GM18520 (cell line): ENCODE measurements at regions not wholly inside any gene's neighbourhood (a gene's known extent, or its start where the extent isn't known, plus 50 kb on each side); places are given as distances from the start of the nearest gene placed in this dataset.

Source experiments
- ATAC-seq: cut with Tn5 transposase; IDR thresholded peaks from one replicate; pipeline ENCODE4 v1.9.1; 2021; ENCODE audit not compliant: unreplicated experiment

DNA sequence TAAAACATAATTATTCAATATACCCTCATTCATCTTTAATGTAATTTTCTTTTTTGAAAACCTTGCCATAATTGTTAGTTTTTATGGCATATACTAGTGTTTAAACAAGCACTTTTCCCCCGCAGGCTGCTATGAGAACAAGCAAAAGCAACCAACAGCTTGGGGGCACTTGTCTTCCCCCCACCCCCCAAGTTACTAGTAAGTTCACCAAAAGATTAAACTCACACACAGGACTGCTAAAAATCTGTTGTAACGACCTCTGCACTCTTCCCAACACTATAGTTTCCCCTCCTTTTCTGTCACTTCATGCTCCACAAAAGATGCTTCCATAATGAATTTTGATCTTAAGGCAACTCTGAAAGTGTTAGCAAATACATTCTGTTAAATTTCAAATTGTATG is 474.9 kb upstream of the SOX5 start:
- no peak for ATAC-seq

DNA sequence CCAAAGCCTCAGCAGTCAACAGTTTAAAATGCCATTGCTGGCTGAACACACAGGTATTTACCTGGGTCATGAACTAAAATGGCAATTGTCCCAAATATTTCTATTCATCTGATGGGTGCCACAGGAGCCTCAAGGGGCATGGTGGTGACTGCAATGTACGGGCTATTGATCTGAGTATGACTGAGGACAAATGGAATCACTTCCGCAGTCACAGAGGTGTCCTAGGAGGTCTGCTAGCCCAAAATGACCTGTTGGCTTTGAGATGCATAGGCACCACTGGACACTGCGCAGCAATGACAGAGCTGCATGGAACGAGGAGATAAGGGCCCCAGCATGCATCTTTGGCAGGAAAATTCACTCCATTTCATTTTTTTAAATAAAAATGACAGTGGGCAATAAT is 474.1 kb upstream of the SOX5 start:
- no peak for ATAC-seq

DNA sequence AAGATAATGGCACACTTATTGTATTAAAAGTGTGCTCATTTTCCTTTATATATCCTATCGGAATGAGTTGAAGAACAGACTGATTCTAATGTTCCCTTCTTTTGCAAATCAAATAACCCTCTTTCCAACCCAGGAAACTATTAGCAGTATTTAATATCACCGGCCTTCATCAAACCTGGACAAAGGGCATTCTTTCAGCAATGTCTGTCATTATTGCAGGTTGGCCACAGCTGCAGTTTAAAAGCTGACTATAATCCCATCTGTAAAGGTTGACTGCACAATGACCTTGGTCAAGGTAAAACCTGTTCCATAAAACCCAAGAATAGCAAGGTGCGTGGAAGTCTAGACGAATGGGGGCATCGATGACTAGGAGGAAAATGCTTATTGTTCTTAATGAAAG is 472.3 kb upstream of the SOX5 start:
- ATAC-seq: no peak

DNA sequence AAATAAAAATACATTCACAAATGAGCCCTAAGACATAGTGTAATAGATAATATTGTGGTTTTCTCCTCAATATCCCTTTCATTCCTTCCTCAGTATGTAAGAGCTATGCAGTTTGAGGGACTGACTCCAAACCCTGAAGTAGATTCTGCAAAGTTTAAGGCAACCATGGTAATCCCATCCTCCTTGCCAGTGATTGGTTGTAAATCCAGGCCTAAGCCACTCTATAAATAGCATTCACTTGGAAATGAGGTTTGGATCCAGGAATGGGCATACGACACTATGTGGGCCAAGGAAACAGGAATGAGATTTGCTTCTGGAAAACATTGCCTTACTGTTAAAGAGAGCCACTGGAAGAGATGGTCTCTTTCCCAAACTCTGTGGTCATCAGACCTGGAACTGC is 468.7 kb upstream of the SOX5 start:
- no peak for ATAC-seq

DNA sequence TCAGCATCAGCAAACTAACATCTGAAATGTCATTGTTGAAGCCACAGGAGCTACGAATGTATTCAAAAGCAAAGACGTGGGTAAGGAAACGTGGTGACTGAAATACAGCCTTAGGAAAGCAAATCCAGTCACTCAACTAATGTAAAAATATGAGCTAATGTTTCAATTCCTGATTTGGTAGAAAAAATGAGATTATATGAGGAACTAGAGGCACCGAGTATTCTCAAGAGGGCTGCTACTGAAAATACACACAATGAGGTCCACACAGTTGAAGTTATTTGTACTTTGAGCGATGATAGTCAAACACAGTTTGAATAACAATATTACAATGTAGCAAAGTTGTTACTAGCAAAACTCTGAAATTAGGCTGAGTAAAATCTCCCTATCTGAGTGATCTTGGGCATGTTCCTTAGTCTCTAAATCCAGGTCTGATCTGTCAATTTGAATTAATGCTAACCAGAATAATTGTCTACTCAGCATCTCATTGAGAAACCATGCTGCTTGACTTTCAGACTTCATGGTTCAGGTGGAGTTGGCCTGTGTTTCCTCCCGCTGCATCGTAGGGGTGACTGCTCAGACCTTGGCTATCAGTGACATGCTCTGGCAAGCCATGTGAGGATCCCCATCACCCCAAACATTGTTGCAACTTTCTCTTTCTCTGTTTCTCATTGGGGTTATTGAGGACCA is 467.1 kb upstream of the SOX5 start:
- no peak for ATAC-seq

DNA sequence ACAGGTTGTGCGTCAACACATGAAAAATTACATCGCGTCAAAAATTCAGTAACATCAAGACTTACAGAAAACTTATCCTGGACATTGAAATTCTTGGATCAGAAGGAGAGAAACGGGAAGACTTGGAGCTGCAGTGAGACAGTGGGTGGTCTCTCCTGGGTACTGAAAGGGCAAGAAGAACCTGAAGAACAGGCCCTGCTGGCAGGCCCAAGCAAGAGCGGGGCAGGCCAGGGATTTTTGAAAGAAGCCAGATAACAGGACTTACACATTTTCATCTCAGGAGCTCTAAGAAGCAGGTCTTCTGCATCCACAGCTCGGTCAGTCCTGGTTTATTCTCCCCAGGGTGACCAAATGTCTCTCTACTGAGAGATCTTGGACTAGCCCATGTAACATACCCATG is 466.5 kb upstream of the SOX5 start:
- ATAC-seq: no peak

DNA sequence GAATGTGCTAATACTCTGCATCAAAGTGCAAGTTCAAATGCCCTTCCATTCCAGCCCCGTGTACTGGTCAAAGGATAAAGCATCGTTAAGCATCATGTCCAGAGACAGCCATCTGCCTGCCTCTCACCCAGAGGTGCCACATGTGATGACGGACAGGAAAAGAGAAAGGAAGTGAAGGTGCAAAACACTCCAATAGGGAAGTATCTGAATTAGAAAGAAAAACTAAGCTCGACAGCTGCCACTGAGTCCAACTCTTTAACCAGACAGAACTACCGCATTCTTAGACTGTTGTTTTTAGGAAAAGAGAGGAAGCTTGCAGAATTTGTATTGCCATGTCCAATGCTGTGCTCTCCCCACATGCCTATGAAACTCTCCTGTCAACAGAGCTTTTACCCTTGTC is 465.0 kb upstream of the SOX5 start:
- ATAC-seq: no peak

DNA sequence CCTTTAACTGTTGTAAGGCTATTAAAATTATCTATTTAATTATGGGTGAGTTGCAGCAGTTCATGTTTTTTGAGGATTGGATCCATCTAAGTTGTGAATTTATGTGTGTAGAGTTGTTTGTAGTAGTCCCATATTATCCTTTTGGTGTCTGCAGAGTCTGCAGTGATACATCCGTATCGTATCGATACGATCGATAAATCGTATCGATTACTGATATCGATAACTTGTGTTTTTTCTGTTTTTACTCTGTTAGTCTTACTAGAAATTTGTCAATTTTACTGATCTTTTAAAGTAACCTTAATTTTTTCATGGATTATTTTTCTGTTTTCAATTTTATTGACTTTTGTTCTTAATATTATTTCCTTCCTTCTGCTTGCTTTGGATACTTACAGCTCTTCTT is 462.5 kb upstream of the SOX5 start:
- no peak for ATAC-seq

DNA sequence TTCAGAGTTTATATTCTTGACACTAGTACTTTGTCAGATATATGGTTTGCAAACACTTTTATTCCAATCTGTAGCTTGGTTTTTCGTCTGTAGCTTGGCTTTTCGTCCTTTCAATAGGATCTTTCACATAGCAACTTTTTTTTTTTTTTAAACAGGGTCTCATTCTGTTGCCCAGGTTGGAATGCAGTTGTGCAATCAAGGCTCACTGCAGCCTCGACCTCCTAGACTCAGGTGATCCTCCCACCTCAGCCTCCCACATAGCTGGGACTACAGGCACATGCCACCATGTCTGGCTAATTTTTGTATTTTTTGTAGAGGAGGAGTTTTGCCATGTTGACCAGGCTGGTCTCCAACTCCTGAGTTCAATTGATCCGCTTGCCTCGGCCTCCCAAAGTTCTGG is 460.4 kb upstream of the SOX5 start:
- ATAC-seq: no peak

DNA sequence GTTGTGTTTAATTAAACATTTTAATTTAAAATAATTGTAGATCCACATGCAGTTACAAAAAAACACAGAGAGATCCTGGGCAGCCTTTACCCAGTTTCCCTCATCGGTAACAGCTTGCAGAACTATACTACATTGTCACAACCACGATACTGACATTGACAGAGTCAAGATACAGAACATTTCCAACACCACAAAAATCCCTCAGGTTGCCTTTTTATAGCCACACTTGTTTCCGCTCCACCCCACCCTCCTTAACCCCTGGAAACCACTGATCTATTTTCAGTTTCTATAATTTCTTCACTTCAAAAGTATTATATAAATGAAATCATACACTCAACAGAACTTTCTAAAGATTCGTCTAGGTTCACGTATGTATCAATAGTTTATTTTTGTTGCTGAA is 458.8 kb upstream of the SOX5 start:
- no peak for ATAC-seq

DNA sequence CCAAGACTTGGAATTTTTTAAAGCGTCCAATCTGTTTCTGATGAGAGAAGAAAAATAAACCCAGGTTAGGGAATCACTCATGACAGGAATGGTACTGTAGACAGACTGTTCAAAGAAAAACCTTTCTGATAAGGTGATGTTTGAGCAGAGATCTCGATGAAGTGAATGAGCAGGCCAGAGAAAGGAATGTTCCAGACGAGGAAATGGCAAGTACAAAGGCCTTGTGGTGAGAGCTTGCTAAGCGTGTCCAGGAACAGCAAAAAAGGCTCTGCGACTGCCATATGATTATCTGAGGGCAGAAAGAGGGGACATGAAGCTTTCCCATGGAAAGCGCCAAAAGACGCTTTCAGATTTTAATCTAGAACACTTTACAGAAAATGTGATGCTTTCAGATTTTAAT is 458.4 kb upstream of the SOX5 start:
- ATAC-seq: no peak

DNA sequence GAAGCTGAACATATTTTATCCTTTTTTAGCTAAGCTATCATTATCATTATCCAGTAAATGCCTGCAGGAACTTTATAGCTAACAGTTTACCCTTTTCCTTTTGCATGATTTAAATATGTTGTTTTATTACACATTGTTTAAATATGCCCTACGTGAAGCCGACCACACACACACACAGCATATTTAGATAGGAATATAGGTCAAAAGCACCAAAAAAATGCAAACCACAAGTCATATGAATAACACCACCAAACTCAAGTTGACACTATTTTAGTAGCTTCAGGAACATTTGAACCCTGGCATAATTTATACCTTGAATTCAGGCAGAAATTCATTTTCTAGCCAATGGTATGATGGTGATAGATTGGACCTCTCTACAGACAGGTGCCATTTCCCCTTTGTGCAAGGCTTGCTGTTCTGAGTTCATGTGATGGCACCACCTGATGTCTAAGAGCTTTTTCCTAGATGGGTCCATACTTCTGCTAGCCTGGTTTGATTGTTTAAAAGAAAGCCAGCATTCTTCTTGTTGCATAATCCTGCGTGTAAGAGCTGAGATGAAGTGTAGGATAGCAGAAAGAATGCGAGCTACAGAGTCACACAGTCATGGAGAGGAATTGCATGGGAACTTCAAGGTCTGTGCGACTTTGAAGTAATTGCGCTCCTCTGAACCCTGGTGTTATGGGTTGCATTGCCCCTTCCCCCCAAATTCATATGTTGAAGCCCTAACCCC is 454.8 kb upstream of the SOX5 start:
- no peak for ATAC-seq

DNA sequence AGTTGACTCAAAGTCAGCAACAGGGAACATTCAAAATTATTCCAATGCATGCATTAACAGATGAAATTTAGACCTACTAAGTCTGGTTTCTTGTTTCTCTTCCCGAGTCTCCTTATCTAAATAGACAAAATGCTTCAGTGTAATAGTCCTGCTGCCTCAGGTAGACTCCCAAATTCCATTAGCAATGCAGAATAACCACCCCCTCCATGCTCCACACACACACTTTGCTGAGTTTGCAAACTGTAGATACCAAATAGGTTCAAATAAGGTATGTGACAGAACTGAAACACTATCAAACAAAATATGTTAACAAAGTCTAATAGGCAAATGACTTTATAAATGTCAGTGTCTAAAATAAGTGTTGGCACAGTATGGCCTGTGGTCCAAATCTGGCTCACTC is 451.1 kb upstream of the SOX5 start:
- ATAC-seq: no peak

DNA sequence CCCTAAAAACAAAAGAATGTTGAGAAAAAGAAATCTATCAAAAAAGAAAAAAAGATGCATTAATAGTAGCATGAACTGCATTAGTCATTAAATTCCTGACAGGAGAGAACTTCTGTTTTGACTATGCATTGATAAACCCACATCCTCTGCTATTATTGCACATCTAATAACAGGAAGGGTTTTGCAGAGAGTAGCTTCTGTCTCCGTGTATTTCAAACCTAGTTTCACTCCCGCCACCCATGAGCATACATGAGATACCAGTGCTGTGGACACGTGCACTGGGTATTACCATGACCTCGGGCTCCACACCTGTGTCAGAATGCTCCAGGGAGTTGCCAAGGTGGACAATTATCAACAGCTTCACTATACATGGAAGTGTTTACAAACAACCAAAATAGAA is 449.1 kb upstream of the SOX5 start:
- peak; percentile 55 for ATAC-seq

DNA sequence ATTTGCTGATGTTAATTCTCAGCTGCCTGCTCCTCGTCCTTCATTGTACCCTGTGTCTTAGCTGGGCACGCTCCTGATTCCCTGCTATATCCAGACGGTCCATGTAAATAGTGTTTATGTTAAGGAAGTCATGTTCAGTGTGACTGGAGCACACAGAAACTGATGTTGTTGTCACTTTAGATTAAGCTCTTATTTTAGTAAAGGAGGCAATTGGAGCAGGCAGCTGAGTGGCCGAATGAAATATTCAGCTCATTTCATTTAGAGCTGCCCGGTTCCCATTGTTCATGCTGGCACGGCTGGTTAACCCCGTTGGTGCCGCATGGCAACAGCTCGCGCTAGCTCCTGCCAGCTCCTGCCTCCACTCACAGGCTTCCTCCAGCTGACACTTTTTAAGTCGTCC is 446.8 kb upstream of the SOX5 start:
- no peak for ATAC-seq

DNA sequence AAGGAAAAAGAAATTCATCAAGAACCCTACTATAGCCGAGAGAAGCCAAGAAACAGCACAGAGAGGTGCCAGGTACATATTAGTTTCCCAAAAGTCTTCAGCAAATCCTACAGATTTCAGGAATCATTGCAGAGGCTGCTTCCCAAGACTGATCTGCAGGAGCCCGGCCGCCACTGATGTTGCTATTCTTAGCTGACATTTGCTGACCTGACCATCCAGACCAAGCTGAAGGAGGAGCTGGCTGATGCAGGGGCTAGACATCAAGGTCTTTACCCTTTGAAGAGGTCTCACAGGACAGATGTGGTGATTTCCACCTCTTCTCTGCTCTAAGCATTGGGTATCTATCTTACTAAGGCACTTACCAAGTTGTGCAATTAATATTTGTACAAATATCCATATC is 444.8 kb upstream of the SOX5 start:
- ATAC-seq: no peak

DNA sequence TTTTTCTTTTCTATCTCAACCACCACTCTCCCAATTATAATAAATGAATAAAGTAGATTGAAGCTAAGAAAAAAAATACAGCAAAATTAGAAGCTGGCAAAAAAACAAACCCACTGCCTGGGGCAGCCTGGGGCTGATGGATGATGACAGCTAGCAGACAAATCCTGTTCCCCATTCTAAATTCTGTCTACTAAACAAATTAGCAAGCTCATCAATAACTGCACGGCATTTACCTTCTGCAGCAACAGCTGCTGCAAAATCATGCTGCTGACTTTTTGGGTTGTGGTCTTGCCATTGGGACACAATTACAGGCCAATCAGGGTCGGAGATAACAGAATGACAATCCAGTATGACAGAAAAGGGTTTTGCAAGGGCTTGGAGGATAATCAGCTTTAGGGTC is 443.6 kb upstream of the SOX5 start:
- no peak for ATAC-seq

DNA sequence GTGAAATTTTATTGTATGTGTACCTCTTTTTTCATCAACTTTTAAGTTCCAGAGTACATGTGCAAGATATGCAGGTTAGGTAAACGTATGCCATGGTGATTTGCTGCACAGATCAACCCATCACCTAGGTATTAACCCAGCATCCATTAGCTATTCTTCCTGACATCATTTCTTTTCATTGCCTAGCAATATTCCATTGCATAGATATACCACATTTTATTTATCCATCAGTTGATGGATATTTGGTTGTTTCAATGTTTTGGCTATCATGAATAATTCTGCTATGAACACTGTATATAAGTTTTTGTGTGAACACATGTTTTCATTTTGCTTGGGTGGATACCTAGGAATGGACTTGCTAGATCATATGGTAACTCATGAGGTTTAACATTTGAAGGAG is 439.9 kb upstream of the SOX5 start:
- ATAC-seq: no peak

DNA sequence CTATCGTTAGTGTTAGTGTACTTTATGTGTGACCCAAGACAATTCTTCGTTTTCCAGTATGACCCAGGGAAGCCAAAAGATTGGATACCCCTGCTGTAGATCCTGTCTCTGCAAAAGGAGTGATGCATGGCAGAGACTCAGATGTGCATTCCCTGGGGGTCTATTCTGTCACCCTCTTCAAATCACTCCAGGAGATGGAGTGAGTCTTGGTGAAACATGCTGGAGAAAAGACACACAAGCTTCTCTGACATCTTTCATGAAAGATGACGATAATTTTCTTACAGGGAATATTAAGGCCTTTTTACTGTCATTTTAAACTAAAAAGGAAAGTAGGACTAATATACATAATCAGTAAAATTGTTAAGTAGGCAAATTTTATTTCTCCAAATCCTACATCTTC is 437.9 kb upstream of the SOX5 start:
- no peak for ATAC-seq

DNA sequence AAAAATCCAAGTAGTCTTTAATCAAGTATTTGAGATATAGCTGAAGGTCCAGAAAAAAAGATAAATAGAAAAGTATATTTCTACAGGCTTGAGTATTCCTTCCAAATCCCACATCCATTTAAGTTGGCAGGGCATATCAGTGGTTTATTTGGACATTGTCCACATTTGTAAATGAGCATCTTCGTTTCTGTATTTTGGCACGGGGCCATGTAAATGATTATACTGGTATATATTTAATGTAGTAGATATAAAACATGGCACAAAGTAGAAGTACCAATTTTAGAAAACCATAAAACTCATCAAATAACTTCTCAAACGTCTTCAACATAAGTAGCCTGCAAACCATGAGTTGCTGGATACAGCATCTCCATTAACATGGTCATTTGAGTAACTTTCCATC is 437.4 kb upstream of the SOX5 start:
- no peak for ATAC-seq

DNA sequence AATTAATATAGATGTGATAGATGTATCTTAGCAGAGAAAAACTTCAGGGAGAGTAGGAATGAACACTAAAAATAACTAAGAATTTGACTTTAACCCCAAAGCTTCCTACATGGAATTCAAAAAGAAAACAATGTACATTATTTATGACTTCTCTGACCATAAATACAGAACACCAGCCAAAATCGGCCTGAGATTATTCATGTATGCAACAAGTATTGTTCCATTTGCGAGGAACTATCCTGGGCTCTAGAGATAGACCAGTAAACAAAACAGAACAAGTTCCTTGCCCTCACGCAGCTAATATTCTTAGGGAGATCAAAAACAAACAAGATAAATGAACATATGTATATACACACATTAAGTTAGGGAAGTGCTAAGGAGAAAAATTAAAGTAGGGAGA is 432.3 kb upstream of the SOX5 start:
- ATAC-seq: no peak

DNA sequence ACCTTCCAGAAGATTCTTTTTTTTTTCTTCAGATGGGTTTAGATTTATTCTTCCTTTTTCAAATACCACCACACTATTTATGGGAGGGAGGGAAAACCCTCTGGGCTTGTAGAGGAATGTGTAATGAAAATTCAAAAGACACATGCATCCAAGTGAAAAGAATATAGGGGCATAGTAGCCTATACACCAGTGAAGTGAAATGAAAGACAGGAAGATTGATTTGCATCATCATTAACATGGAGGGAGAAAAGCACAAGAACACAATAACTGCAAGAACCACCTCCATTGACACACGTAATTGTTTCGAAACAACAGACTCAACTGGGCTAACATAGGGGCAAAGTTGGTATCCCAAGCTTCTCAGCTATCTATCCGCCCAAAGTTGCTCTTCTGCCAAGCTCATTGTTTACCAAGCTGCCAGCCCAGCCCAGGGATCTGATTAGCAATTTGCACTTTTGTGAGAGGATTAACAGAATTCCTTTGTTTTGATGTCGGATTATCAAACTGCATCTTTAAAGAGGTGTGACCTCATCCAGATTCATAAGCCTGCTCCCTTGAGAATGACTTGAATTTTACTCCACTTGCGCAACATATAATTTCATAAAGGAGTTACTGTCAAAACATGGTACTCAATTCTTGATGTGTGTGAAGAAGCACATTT is 430.5 kb upstream of the SOX5 start:
- ATAC-seq: no peak

DNA sequence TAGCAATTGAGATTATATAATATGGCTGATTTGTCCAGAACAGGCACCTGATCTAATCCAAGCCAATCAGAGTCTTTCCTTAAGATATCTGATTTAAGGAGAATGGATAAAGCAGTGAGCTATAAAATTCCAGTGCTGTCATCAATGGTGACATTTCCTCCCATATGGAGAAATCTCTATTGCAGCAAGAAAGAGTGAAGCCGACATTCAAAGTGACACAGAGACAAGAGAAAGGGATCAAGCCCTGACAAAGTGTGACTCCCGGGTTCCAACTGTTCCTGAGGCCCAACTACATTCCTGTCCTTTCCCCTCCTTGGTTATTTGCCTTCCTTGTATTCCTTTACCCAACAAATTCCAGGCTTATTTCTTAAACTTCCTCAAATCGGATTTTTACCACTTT is 430.0 kb upstream of the SOX5 start:
- ATAC-seq: no peak
